ENCODE measurements at regions not wholly inside any gene's neighbourhood (a gene's known extent, or its start where the extent isn't known, plus 50 kb on each side); places are given as distances from the start of the nearest gene placed in this dataset.
"Not testable (repeated sequence)": the region's sequence is repeated elsewhere in the genome, so short reads cannot be mapped to it uniquely, and the experiment has no call there.

DNA sequence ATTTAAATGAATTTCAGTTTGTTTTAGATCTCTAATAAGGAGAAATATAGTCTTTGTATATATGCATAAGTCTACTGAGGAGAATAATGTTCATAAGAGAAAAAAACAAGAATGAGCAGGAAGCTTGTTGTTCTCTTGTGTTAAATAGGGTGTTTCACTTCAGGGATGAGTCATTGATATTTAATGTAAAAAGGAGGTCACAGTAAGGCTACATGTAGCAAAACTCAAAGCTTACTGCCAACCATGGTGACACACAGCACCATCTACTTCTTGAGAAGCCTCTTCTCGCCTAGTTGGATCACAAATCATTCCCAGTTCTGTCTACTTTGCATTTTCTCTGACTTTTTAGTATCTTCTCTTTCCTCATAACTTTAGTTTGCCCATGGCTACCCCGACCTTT is 1466.0 kb upstream of the C9orf72 start:
- no peak for DNase-seq

DNA sequence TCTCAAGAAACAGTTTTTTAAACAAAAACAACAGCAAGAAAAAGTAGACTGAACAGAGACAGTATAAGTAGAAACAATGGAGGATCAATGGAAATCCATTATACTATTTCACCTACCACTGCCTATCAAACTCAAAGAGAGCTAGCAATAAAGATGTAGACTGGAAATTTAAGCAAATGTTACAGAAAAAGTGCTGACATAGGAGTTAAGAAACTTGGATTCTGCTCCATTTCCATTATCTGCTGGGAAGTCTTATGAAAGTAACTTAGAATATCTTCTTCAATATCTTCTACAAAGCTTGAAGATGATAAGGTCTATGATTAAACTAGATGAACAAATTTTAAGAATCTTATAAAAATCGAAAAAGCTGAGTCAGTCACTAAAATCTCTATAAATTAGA is 1469.8 kb upstream of the C9orf72 start:
- DNase-seq: no peak

DNA sequence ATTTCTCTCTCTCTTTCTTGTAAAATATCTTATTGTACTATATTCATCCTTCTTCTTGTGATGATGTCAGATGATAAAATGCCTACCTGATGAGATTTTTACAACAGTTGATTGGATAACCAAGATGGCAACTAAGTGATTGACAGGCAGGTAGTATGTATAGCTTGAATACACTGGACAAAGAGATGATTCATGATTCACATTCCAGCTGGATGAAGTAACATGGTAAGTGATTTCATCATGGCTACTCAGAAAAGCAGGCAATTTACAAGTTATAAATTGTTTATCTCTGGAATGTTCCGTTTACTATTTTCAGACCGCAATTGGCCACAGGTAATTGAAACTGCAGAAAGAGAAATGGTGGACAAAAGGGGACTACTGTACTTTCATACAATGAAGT is 1471.7 kb upstream of the C9orf72 start:
- no peak for DNase-seq

DNA sequence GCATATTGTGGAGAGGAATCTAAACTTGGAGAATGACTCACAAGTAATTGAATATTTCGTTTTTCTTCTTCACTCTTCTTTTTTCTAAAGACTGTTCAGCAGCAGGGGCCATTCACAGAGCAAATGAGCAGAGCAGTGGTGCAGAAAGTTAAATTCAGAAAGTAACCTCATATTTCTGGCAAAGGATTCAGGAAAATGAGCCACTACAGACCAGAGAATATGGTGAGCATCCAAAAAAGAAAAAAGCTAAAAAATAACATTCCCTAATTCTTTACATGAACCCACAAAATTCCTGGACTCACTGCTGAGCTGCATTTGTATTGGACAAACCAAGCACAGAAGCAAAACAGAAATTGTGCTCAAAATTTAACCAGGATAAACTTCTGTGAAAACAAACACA is 1486.8 kb upstream of the C9orf72 start:
- DNase-seq: peak; percentile 38

DNA sequence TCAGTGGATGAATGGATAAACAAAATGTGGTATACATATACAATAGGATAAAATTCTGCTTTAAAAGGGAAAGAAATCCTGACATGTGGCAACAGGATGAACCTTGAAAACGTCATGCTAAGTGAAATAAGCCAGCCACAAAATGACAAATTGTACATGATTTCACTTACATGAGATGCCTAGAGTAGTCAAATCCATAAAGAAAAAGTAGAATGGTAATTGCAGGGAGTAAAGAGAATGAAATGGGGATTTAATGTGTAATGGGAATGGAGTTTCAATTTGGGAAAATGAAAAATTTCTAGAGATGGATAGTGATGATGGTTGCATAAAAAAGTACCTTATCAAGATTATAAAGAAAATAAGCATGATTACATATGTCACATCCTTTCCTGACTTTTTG is 1489.2 kb upstream of the C9orf72 start:
- DNase-seq: no peak

DNA sequence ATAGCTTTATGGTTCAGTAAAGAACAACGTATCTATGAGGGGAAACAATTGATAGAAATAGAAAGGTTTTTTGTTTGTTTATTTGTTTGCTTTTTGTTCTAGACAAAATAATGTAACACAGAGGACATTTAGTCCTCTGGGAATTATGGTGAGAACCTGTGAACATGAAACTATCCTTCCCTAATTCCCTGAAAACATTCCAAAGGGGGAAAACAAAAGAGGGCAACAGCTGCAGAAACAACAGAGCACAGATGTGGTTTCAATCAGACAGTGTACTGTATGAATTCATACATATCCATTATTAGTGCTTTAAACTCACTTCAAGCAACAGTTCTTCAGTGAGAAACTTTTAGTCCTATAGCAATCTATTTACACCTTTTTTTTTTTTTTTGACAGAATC is 1489.8 kb upstream of the C9orf72 start:
- DNase-seq: no peak

DNA sequence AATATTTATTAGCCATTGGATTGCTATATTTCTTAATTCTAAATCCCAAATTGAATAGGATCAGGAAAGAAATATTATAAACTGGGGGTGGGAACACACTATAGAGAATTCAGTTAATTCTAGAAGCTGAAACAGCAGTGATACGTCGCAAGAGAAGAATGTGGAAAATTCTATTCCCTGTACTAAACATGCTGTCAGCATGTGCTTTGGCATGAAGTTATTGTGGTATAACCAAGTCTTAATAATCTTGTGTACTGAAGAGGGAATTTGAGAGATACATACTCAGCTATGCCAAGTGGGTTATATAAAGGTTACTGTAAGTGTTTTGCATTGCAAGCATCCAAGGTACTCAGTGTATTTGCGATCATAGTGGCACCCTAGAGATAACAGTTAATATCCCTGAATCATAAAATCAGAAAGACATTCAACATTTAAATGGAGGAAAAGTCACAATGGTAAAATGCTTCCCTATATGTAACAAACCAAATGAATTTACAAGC is 1492.9 kb upstream of the C9orf72 start:
- DNase-seq: no peak

DNA sequence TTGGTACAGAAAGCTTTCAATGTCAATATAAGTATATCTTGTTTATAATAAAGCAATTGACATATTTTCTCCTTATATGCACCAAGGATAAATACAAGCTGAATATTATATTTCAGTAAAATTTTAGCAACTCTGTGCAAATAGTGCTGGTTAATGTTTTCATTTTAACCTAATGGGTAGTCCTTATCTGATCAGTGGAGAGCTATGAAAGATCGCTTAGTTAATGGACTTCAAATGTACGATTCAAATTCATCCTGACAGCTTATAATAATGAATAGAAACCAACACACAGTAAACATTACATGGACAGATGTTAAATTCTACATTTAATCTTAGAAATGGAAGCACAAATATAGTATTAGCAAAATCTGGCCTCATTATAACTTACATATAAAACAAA is 1495.2 kb upstream of the C9orf72 start:
- DNase-seq: no peak

DNA sequence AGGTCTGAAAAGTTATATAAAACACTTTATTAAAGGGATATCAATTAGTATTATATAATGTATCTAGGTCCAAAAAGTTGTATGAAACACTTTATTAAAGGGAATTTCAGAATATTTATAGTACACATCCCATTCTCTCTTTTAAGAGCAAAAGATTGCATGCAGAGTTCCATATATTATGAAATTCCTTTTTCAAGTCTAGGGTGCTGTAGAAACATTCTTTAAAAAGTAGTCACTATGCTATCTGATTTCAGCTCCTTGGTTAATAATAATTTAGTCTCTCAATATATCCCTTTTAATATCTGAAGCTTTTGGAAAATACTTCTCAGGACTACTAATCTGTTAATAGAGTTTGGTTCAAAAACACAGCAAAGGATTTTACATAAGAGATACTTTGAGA is 1496.1 kb upstream of the C9orf72 start:
- no peak for DNase-seq

DNA sequence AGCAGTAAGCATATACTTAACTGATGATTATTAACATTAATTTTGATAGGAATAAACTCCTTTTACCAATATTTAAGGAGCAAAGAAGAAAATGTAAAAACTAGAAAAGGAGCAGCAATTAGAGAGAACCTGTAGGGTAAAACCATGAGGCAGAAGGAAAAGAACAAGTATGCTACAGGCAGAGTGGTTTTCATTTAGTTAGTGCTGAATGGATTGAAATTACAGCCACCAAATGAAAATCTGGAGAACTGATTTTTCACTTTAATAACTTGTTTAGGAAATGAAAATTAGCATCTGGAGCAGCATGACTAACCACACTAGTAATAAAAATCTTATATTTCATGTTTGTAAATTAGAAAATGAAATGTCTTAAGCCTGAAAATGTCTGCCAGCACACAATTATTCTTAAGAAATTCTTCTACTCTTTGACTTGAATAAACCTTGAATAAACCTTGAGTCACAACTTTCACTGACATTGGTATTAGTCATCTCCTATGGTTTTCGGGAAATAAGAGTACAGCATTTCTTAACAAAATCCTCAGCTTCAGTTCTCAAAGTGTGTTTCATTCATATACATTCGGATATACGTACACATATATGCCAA is 1504.9 kb upstream of the C9orf72 start:
- no peak for DNase-seq

DNA sequence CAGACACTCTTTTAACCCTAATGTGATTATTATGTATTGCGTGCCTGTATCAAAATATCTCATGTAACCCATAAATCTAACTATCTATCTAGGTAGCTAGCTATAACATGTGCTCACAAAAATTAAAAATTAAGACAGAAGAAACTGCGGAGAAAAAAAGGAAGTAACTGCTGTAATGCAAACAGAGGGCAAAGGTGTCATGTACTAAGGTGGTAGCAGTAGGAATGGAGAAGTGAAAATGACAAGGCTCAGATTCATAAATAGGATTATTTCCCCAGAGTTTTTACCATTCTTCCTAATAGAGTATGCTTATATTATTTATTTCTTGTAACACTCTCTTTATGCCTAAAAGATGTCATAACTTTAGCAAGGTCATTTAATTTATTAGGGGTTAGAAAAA is 1527.5 kb upstream of the C9orf72 start:
- no peak for DNase-seq

DNA sequence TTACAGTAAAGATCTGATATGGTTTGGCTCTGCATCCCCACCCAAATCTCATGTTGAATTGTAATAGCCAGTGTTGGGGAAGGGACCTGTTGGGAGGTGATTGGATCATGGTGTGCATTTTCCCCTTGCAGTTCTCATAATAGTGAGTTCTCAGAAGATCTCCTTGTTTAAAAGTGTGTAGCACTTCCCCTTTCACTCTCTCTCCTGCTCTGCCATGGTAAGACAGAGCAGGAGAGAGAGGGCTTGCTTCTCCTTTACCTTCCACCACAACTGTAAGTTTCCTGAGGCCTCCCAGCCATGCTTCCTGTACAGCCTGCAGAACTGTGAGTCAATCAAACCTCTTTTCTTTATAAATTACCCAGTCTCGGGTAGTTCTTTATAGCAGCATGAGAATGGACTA is 1530.9 kb upstream of the C9orf72 start:
- DNase-seq: not testable (repeated sequence)

DNA sequence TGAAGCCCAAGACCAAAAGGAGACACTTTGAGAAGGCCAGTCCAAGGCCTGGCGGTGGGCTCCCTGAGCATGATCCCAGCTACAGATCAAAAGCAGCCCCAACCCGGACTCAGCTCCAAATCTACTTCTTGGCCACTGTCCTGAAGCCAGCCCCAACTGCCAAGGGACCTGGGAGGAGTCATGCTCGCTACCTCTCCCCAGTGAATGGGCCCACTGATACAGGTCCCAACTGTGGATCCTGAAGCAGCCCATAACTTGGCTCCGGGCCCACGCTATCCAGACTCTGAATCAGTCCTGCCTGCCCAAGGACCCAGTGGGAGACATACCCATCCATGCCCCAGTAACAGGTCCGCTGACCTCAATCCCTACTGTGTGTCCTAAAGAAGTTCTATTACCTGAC is 1545.3 kb upstream of the C9orf72 start:
- DNase-seq: no peak

DNA sequence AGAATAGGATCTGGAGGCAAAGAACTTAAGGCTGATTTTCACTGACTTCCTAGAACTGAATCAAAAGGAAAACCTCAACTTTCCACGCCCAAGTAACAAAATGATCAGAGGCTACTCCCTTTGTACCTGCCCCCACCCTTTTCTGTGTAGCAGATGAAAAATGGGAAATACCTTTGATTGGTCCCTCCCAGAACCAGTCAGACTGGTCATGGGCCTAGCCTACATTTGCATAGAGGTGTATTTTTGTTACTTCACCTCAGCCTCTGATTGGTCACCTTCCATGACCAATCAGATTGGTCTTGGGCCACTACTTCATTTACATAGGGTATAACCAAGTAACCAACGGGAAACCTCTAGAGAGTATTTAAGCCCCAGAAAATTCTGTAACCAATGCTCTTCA is 1553.5 kb upstream of the C9orf72 start:
- DNase-seq: no peak

DNA sequence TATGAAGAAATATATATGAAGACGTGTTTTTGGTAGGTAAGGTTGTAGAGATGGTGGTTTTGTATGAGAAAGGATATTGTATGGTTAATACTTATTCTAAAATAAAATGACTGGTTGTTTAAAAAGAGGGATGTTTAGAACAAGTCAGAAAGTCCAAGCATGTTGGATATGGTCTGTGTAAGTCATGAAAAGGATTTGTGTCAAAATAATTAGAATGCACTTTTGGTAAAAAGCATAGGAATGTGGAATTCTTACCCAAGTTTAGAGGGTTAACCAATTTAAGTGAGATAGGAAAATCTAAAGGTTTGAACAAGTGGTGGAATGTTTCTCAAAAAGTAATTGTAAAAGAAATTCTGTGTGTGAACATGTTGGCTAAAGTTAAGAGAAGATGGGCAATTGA is 1556.5 kb upstream of the C9orf72 start:
- no peak for DNase-seq

DNA sequence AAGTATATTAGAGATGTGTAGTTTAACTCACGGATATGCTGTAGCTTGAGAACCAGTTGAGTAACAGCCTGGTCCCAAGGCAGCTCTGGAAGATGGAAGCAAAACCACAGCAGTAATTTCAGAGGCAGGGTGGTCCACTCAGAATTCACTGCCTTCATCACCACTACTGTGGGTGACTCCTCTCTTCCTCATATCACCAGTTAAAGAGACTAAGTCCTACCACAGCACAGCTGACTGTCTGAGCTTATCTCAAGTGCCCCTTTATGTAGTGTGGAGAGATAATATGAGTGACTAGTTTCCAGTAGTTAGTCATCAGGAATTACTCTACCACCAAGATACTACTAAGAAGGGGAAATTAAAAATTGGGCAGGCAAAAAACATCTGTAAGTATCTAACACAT is 1571.2 kb upstream of the C9orf72 start:
- DNase-seq: no peak

DNA sequence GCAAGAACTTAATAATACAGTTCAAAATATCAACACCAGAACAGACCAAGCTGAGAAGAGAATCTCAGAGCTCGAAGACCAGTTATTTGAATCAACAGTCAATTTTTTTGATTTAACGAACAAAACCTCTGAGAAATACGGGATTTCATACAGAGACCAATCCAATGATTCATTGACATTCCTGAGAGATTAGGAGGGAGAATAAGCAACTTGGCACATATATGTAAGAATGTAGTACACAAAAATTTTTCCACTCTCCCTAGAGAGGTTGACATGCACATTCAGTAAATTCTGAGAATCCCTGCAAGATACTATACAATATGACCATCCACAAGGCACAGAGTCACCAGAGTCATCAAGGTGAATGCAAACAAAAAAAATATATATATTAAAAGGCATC is 1577.3 kb upstream of the C9orf72 start:
- DNase-seq: no peak

DNA sequence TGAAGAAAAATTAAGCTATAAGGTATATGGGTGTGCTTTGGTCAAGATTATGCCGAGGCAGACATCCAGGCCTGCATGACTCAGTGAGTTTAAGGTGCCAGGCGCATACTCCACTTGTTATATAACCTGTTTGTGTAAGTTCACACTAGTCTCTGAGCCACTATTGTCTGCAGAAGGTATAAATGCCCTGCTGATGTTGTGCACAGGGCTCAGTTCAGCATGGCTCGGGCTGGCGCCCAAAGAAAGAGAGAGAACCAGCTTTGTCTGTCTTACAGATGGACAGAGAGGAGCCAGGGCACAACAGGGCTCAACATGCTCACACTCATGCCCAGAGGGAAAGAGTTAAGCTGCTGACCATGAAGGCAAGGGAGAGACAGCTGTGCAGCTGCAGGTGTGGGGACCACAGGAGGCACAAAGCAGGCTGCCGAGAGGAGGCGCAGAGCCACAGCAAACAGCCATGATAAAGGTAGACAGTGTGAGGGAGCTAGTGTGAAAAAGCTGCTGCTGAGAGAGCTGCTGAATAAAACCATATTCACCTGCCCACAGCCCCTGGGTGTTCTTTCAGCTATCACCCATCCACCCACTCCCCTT is 1587.6 kb upstream of the C9orf72 start:
- DNase-seq: no peak

DNA sequence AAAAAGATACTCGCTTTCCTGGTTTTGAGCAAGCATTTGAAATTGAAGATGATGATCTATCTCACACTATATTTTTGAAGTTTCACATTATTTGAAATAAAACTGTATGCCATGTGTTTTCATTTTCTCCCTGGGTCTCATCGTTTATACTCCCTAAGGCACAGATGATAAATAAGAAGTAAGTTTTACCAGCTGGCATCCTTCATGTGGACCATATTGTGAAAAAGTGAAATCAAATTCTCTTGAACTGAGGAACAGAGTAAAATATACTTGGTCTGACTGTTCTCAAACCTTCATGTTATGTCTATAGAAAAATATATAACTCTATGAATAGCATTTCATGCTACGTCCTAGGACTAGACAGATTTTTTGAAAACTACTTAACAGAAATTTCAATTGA is 1600.9 kb upstream of the C9orf72 start:
- no peak for DNase-seq

DNA sequence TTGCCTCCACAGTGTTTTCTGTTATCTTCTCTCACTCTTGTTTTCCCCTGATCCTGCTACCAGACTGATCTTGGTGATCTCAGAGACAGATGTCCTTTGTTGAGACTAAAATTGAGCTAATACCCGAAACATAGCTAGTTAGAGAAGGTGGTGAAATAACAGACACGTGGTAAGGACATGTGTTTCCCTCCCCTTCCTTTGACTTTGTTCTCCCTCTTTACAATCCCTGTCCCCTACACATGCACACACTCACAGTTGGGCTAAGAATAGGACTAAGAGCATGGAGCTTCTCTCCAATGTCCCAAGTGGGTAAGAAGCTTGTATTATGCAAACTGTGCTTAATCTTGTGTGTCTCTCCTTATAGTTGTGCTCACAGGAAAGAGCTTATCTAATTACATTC is 1603.0 kb upstream of the C9orf72 start:
- no peak for DNase-seq

DNA sequence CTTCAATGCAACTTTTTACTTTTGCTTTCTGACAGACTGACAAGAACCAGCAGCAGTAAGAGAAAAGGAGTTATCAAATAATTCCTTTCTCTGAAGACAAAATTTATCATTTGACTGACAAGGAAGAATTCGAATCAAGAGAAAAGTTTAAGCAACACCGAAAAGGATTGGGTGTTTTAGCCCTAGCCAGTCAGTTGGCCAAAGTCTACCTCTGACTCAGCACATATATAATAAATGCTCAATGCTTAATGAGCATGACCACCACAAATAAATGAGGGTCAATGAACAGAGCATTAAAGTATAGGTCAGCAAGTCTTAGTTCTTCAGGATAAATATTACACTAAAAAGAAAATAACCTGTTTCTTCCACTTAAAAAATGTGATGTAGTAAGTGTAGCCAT is 1603.5 kb upstream of the C9orf72 start:
- DNase-seq: no peak

DNA sequence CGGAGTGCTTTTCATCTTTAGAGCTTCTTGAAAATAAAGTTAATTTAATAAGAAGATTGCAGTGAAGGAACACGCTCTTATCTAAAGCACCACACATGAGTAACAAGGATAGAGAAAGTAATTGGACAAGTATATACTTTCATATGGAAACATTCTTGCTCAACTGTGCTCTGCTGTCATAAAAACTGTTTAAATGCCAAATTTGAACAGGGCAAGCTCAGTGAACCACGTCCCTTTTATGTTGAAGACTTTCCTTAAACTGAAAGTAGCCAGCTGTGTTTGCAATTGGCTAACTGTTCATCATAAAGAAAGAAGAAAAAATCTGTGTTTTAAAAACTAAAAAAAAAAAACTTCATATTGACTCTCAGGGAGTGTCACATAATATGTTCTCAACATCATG is 1610.7 kb upstream of the C9orf72 start:
- no peak for DNase-seq

DNA sequence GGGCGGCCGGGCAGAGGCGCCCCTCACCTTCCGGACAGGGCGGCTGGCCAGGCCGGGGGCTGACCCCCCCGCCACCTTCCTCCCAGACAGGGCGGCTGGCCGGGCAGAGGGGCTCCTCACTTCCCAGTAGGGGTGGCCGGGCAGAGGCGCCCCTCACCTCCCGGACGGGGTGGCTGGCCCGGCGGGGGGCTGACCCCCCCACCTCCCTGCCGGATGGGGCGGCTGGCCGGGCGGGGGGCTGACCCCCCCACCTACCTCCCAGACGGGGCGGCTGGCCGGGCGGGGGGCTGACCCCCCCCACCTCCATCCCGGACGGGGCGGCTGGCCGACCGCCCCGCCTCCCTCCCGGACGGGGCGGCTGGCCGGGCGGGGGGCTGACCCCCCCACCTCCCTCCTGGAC is 1615.5 kb upstream of the C9orf72 start:
- DNase-seq: not testable (repeated sequence)

DNA sequence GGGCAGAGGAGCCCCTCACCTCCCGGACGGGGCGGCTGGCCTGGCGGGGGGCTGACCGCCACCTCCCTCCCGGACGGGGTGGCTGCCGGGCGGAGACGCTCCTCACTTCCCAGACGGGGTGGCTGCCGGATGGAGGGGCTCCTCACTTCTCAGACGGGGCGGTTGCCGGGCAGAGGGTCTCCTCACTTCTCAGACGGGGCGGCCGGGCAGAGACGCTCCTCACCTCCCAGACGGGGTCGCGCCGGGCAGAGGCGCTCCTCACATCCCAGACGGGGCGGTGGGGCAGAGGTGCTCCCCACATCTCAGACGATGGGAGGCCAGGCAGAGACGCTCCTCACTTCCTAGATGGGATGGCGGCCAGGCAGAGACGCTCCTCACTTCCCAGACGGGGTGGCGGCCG is 1615.9 kb upstream of the C9orf72 start:
- not testable (repeated sequence) for DNase-seq

DNA sequence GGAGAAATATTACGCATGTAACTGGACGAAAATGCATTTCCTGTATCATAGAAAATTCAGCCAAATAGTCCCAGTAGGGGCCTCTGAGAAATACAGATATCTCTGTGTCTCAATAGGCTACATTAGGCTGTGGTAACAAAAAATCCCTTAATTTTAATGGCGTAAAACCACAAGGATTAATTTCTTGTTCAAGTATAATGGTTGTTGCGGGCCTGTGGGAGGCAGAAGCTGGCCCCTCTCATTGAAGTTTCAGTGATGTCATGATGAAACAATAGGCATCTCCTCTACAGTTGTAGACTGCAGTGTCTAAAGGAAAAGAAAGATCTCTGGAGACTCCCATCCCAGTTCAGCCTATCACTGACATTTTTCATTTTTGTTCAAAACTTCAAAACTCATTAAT is 1625.6 kb upstream of the C9orf72 start:
- DNase-seq: no peak
